ENCODE measurements at regions not wholly inside any gene's neighbourhood (a gene's known extent, or its start where the extent isn't known, plus 50 kb on each side); places are given as distances from the start of the nearest gene placed in this dataset.
"Not testable (repeated sequence)": the region's sequence is repeated elsewhere in the genome, so short reads cannot be mapped to it uniquely, and the experiment has no call there.

GRCh38 chr13:25018729-25019115 lies 77.2 kb upstream of the PABPC3 start:
- WGBS: 10% methylated on average over 5 of the region's 24 CpGs
- Histone ChIP-seq H3K27me3 (peaks cover 70% of the 10 kb centered on the region), H3K4me3 (peak overlapping the region; percentile 34), H3K4me1 (peaks cover 12% of the 10 kb centered on the region), H3K9me3 (no peaks in the 10 kb centered on the region), H3K27ac (no peak overlapping the region), H3K36me3 (no peaks in the 10 kb centered on the region)
- TF ChIP-seq EP300 (IDR thresholded peaks at IDR 0.05): no peak
- no peak for TF ChIP-seq CTCF (IDR thresholded peaks at IDR 0.05)
- no peak for TF ChIP-seq POLR2AphosphoS5 (IDR thresholded peaks at IDR 0.05)
- no peak for TF ChIP-seq POLR2A (IDR thresholded peaks at IDR 0.05)
- DNase-seq (ENCODE audit: low spot score in 2 of 2): no peak

- H3K27me3 ChIP-seq: peaks cover 69% of the 10 kb centered on the region
- not testable (repeated sequence) for H3K9me3 ChIP-seq; H3K36me3 ChIP-seq; H3K27ac ChIP-seq; DNase-seq (ENCODE audit: low spot score in 2 of 2); H3K4me3 ChIP-seq
- peaks cover 12% of the 10 kb centered on the region for H3K4me1 ChIP-seq
- WGBS: 86% methylated on average over 16 of the region's 16 CpGs
Observed at GRCh38 chr13:25019741-25020140, 76.2 kb upstream of the PABPC3 start.

- H3K4me1 ChIP-seq: no peaks in the 10 kb centered on the region
- WGBS: 77% methylated on average over 9 of the region's 9 CpGs
- no peak for DNase-seq (ENCODE audit: low spot score in 2 of 2)
- no peak overlapping the region for H3K4me3 ChIP-seq
- peaks cover 38% of the 10 kb centered on the region for H3K27me3 ChIP-seq
- H3K36me3 ChIP-seq: no peaks in the 10 kb centered on the region
- H3K27ac ChIP-seq: no peak overlapping the region
- no peaks in the 10 kb centered on the region for H3K9me3 ChIP-seq
- no peak for TF ChIP-seq EP300 (IDR thresholded peaks at IDR 0.05)
- TF ChIP-seq POLR2AphosphoS5 (IDR thresholded peaks at IDR 0.05): no peak
- TF ChIP-seq POLR2A (IDR thresholded peaks at IDR 0.05): no peak
- no peak for TF ChIP-seq CTCF (IDR thresholded peaks at IDR 0.05)
Observed at GRCh38 chr13:25024175-25024574, 71.8 kb upstream of the PABPC3 start.

GRCh38 chr13:25032160-25032559 lies 63.8 kb upstream of the PABPC3 start:
- DNase-seq (ENCODE audit: low spot score in 2 of 2): no peak
- no peaks in the 10 kb centered on the region for H3K9me3 ChIP-seq
- no peaks in the 10 kb centered on the region for H3K4me1 ChIP-seq
- no peak overlapping the region for H3K27ac ChIP-seq
- no peak for TF ChIP-seq CTCF (IDR thresholded peaks at IDR 0.05)
- no peak for TF ChIP-seq POLR2A (IDR thresholded peaks at IDR 0.05)
- WGBS: 75% methylated on average over 9 of the region's 9 CpGs
- H3K36me3 ChIP-seq: no peaks in the 10 kb centered on the region
- H3K27me3 ChIP-seq: peaks cover 16% of the 10 kb centered on the region
- H3K4me3 ChIP-seq: no peak overlapping the region

- Histone ChIP-seq H3K9me3 (no peaks in the 10 kb centered on the region), H3K27ac (no peak overlapping the region), H3K4me3 (no peak overlapping the region), H3K36me3 (no peaks in the 10 kb centered on the region), H3K27me3 (peaks cover 21% of the 10 kb centered on the region), H3K4me1 (no peaks in the 10 kb centered on the region)
- TF ChIP-seq EP300 (IDR thresholded peaks at IDR 0.05) (no peak), POLR2AphosphoS5 (IDR thresholded peaks at IDR 0.05) (no peak), CTCF (IDR thresholded peaks at IDR 0.05) (no peak), POLR2A (IDR thresholded peaks at IDR 0.05) (no peak)
- WGBS: 68% methylated on average over 5 of the region's 5 CpGs
- DNase-seq (ENCODE audit: low spot score in 2 of 2): no peak
Observed at GRCh38 chr13:25034173-25034572, 61.8 kb upstream of the PABPC3 start.

- TF ChIP-seq EP300 (IDR thresholded peaks at IDR 0.05) (no peak), CTCF (IDR thresholded peaks at IDR 0.05) (peak in 1 of 2 donors; percentile 73)
- H3K4me1 ChIP-seq: no peaks in the 10 kb centered on the region
- no peak overlapping the region for H3K27ac ChIP-seq
- 34% methylated on average over 12 of the region's 12 CpGs for WGBS
- H3K36me3 ChIP-seq: no peaks in the 10 kb centered on the region
- no peaks in the 10 kb centered on the region for H3K9me3 ChIP-seq
- H3K4me3 ChIP-seq: no peak overlapping the region
- DNase-seq (ENCODE audit: low spot score in 2 of 2): no peak
- peaks cover 32% of the 10 kb centered on the region for H3K27me3 ChIP-seq
Observed at GRCh38 chr13:25037057-25037813, 58.7 kb upstream of the PABPC3 start.

All from suprapubic skin (tissue), 4 donors.